ENCODE measurements at regions not wholly inside any gene's neighbourhood (a gene's known extent, or its start where the extent isn't known, plus 50 kb on each side); places are given as distances from the start of the nearest gene placed in this dataset.

DNA sequence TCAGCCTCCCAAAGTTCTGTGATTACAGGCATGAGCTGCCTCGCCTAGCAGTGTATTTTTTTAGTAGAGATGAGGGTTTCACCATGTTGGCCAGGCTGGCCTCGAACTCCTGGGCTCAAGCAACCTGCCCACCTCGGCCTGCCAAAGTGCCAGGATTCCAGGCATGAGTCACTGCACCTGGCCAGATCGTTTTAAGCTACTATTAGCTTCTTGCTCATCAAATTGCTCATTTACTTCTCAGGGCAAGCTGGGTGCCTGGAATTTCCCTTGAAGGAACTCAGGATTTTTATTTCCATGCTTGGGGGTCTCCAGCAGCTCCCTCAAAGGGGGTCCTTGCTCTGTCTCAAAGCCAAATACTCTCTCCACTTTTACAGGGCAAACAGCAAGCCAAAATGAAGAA lies 798.0 kb upstream of the AUTS2 start (continued):
- TF ChIP-seq JUND (IDR thresholded peaks at IDR 0.05; ENCODE audit: low read length) (no peak), EZH2 (IDR thresholded peaks at IDR 0.05; ENCODE audit: low read depth, low read length, severe bottlenecking) (no peak)

Data from H1 (cell line).